Common myeloid progenitor, CD34-positive (primary cell): ENCODE measurements at regions not wholly inside any gene's neighbourhood (a gene's known extent, or its start where the extent isn't known, plus 50 kb on each side); places are given as distances from the start of the nearest gene placed in this dataset.

Source experiments
- CTCF ChIA-PET: fragments of 350-600 bp; sonication (Branson Sonifier 250); formaldehyde crosslinking; loops from one replicate; lab custom pipeline; 2021; ENCODE audit warnings: antibody characterized with exemption; lab: Charles Lee
- POLR2A ChIA-PET: fragments of 350-600 bp; sonication (Branson Sonifier 250); formaldehyde crosslinking; loops from one replicate; lab custom pipeline; 2021; ENCODE audit warnings: antibody characterized with exemption; lab: Charles Lee
- DNase-seq, 3 donors: peaks; one replicate each; pipeline versions ENCODE4 v3.0.0 to v3.0.0-alpha.2; 2013
- H3K27ac ChIP-seq, 2 experiments: 1 replicate in 1 of 2; 2 replicates in 1 of 2; pipeline ENCODE4 v1.7.0; 2013; ENCODE audit warnings: inconsistent platforms in 2 of 2, low read length in 2 of 2, mild to moderate bottlenecking in 2 of 2, low read depth in 1 of 2, moderate library complexity in 1 of 2; ENCODE audit not compliant: severe bottlenecking in 2 of 2, insufficient read depth in 1 of 2, poor library complexity in 1 of 2
- H3K27me3 ChIP-seq, 5 experiments: replicated peaks in 2 of 5; 1 replicate in 3 of 5; 2 replicates in 2 of 5; pipeline versions ENCODE4 v1.6.1 to v1.7.0; 2013; ENCODE audit warnings: low read length in 4 of 5, mild to moderate bottlenecking in 2 of 5, moderate library complexity in 2 of 5, inconsistent platforms in 1 of 5; ENCODE audit not compliant: insufficient read depth in 5 of 5, control insufficient read depth in 4 of 5
- H3K36me3 ChIP-seq, 4 experiments: 1 replicate in 2 of 4; 2 replicates in 2 of 4; pipeline versions ENCODE4 v1.6.1 to v1.7.0; 2013; ENCODE audit warnings: low read length in 3 of 4, control low read depth in 1 of 4, mild to moderate bottlenecking in 1 of 4; ENCODE audit not compliant: control insufficient read depth in 4 of 4, insufficient read depth in 4 of 4
- H3K4me1 ChIP-seq, 4 experiments: 1 replicate in 3 of 4; 2 replicates in 1 of 4; pipeline versions ENCODE4 v1.6.1 to v1.7.1; 2013; ENCODE audit warnings: low read length in 3 of 4, mild to moderate bottlenecking in 3 of 4, control low read depth in 1 of 4, inconsistent platforms in 1 of 4, moderate library complexity in 1 of 4; ENCODE audit not compliant: control insufficient read depth in 4 of 4, insufficient read depth in 4 of 4; ENCODE audit errors: control extremely low read depth in 1 of 4
- H3K4me3 ChIP-seq, 7 experiments: 1 replicate in 4 of 7; 2 replicates in 3 of 7; pipeline versions ENCODE4 v1.5.1 to v1.7.0; 2013; ENCODE audit warnings: mild to moderate bottlenecking in 7 of 7, low read length in 6 of 7, moderate library complexity in 6 of 7, inconsistent platforms in 2 of 7, low read depth in 2 of 7, control low read depth in 1 of 7; ENCODE audit not compliant: insufficient read depth in 4 of 7, control insufficient read depth in 1 of 7; ENCODE audit errors: extremely low read depth in 1 of 7
- H3K9me3 ChIP-seq, 5 experiments: 1 replicate in 4 of 5; 2 replicates in 1 of 5; pipeline versions ENCODE4 v1.6.1 to v1.7.1; 2013; ENCODE audit warnings: low read length in 4 of 5, mild to moderate bottlenecking in 2 of 5, inconsistent platforms in 1 of 5, low read depth in 1 of 5, moderate library complexity in 1 of 5; ENCODE audit not compliant: control insufficient read depth in 4 of 5, insufficient read depth in 2 of 5; ENCODE audit errors: control extremely low read depth in 1 of 5
- WGBS: methylation state at CpG from one replicate; pipeline ENCODE4 v1.1.5; 2013; ENCODE audit not compliant: insufficient coverage; 5-methylcytosine and 5-hydroxymethylcytosine counted together

- WGBS: under 1% methylated on average over 12 of the region's 18 CpGs
- Histone ChIP-seq H3K4me3 (peak overlapping the region in 2 of 7 experiments; percentile 4 to 40), H3K27ac (peak overlapping the region; percentile 51 to 71), H3K27me3 (no peaks in the 10 kb centered on the region), H3K36me3 (no peaks in the 10 kb centered on the region), H3K4me1 (peaks cover 31 to 91% (median 88%) of the 10 kb centered on the region in 4 experiments), H3K9me3 (no peaks in the 10 kb centered on the region)
- CTCF ChIA-PET: interaction anchor here (0.7 to 13.3 kb wide), 13 partner anchors 18 to 302 kb away, joined by 3 to 178 read pairs (median 4); partner anchors contain the start of gene ZFP36L2
- POLR2A ChIA-PET: interaction anchor here (0.6 to 6.6 kb wide), 9 partner anchors 25 to 405 kb away, joined by 3 to 69 read pairs (median 3); partner anchors contain the start of gene ZFP36L2
- DNase-seq: peak; percentile 94 to 100 (median 98)
Measured at GRCh38 chr2:43131051-43131889, 95.1 kb downstream of the ZFP36L2 start.

- H3K27ac ChIP-seq: peak overlapping the region; percentile 51 to 71
- no peaks in the 10 kb centered on the region for H3K9me3 ChIP-seq
- DNase-seq: no peak
- ChIA-PET CTCF (interaction anchor here (0.7 to 13.3 kb wide), 9 partner anchors 17 to 183 kb away, joined by 3 to 178 read pairs (median 6); partner anchors contain the start of gene ZFP36L2), POLR2A (interaction anchor here (0.6 to 6.6 kb wide), 8 partner anchors 38 to 406 kb away, joined by 3 to 69 read pairs (median 4); partner anchors contain the start of gene ZFP36L2)
- WGBS: 93% methylated on average over 5 of the region's 6 CpGs
- H3K4me3 ChIP-seq: peak overlapping the region in 3 of 7 experiments; percentile 4 to 33 (median 21)
- H3K27me3 ChIP-seq: no peaks in the 10 kb centered on the region
- peaks cover 31 to 91% (median 86%) of the 10 kb centered on the region in 4 experiments for H3K4me1 ChIP-seq
- no peaks in the 10 kb centered on the region for H3K36me3 ChIP-seq
Measured at GRCh38 chr2:43130548-43130875, 95.9 kb downstream of the ZFP36L2 start.

GRCh38 chr2:43129676-43130547 is 96.5 kb downstream of the ZFP36L2 start:
- Histone ChIP-seq H3K4me1 (peaks cover 34 to 91% (median 84%) of the 10 kb centered on the region in 4 experiments), H3K4me3 (peak overlapping the region in 2 of 7 experiments; percentile 21 to 33), H3K27me3 (no peaks in the 10 kb centered on the region), H3K36me3 (no peaks in the 10 kb centered on the region), H3K27ac (peak overlapping the region; percentile 51 to 71), H3K9me3 (no peaks in the 10 kb centered on the region)
- ChIA-PET POLR2A (interaction anchor here (0.6 to 6.6 kb wide), 3 partner anchors 90 to 114 kb away, joined by 3 to 69 read pairs (median 50); partner anchors contain the start of gene ZFP36L2), CTCF (interaction anchor here (0.7 to 13.3 kb wide), 18 partner anchors 9 to 412 kb away, joined by 3 to 178 read pairs (median 4); partner anchors contain the start of gene ZFP36L2)
- WGBS: 10% methylated on average over 8 of the region's 14 CpGs
- DNase-seq: peak; percentile 60 to 72 (median 71)

GRCh38 chr2:43128559-43128955 is 97.8 kb downstream of the ZFP36L2 start:
- ChIA-PET CTCF (interaction anchor here (0.6 to 13.3 kb wide), 14 partner anchors 8 to 413 kb away, joined by 3 to 178 read pairs (median 4); partner anchors contain the start of gene ZFP36L2), POLR2A (interaction anchor here (0.7 to 6.6 kb wide), 2 partner anchors 91 to 99 kb away, joined by 3 to 69 read pairs; no protein-coding TSS in a partner anchor)
- 100% methylated on average over 5 of the region's 5 CpGs for WGBS
- H3K36me3 ChIP-seq: no peaks in the 10 kb centered on the region
- no peak overlapping the region for H3K27ac ChIP-seq
- H3K9me3 ChIP-seq: no peaks in the 10 kb centered on the region
- H3K4me1 ChIP-seq: peaks cover 34 to 91% (median 83%) of the 10 kb centered on the region in 4 experiments
- H3K4me3 ChIP-seq: no peak overlapping the region
- no peak for DNase-seq
- no peaks in the 10 kb centered on the region for H3K27me3 ChIP-seq

GRCh38 chr2:43127941-43128558 is 98.4 kb downstream of the ZFP36L2 start:
- no peak for DNase-seq
- POLR2A ChIA-PET: interaction anchor here (0.7 kb wide), 1 partner anchor 100 kb away, joined by 3 read pairs; no protein-coding TSS in a partner anchor
- Histone ChIP-seq H3K27ac (no peak overlapping the region), H3K36me3 (no peaks in the 10 kb centered on the region), H3K4me1 (peaks cover 32 to 86% (median 80%) of the 10 kb centered on the region in 4 experiments), H3K9me3 (no peaks in the 10 kb centered on the region), H3K27me3 (no peaks in the 10 kb centered on the region), H3K4me3 (no peak overlapping the region)
- WGBS: 87% methylated on average over 8 of the region's 8 CpGs
- CTCF ChIA-PET: interaction anchor here (0.6 to 13.3 kb wide), 11 partner anchors 11 to 300 kb away, joined by 3 to 178 read pairs (median 4); partner anchors contain the start of gene ZFP36L2
